ENCODE measurements at regions not wholly inside any gene's neighbourhood (a gene's known extent, or its start where the extent isn't known, plus 50 kb on each side); places are given as distances from the start of the nearest gene placed in this dataset.

DNA sequence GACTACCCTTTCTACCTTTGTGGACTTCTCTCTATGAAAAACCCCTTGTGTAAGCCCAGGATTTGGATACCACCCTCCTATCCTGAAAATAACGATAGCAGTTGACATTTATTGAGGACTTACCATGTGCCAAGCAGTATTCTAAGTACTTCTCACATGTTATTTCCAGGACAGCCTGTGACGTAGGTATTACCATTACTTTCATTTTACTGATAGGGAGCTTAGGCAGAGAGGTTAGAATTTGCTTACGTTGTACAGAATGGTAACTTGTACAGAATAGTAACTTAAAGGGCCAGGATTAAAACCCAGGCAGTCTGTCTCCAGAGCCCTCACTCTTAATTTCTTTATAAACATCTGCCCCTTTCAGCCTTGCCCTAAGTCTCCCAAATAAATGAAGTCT lies 138.3 kb downstream of the NTMT2 start:
- TF ChIP-seq, protein P1, sequence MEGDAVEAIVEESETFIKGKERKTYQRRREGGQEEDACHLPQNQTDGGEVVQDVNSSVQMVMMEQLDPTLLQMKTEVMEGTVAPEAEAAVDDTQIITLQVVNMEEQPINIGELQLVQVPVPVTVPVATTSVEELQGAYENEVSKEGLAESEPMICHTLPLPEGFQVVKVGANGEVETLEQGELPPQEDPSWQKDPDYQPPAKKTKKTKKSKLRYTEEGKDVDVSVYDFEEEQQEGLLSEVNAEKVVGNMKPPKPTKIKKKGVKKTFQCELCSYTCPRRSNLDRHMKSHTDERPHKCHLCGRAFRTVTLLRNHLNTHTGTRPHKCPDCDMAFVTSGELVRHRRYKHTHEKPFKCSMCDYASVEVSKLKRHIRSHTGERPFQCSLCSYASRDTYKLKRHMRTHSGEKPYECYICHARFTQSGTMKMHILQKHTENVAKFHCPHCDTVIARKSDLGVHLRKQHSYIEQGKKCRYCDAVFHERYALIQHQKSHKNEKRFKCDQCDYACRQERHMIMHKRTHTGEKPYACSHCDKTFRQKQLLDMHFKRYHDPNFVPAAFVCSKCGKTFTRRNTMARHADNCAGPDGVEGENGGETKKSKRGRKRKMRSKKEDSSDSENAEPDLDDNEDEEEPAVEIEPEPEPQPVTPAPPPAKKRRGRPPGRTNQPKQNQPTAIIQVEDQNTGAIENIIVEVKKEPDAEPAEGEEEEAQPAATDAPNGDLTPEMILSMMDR (IDR thresholded peaks at IDR 0.05): no peak
- TF ChIP-seq POLR2A (IDR thresholded peaks at IDR 0.05): no peak

All from heart left ventricle (tissue), 13 donors.